ENCODE measurements at regions not wholly inside any gene's neighbourhood (a gene's known extent, or its start where the extent isn't known, plus 50 kb on each side); places are given as distances from the start of the nearest gene placed in this dataset.

GRCh38 chr16:85391769-85392583 is 221.1 kb upstream of the GSE1 start:
- no peaks in the 10 kb centered on the region for H3K79me2 ChIP-seq
- no peak overlapping the region for H3K4me2 ChIP-seq
- H3K9me2 ChIP-seq (replicated peaks; ENCODE audit: insufficient read depth): no peaks in the 10 kb centered on the region
- no peak for DNase-seq (ENCODE audit: low spot score)
- no peaks in the 10 kb centered on the region for H3K36me3 ChIP-seq (replicated peaks; ENCODE audit: insufficient read depth, low read depth)
- WGBS (ENCODE audit: low lambda C conversion rate, missing lambda C conversion rate): 90% methylated on average over 11 of the region's 11 CpGs
- no peak for TF ChIP-seq EZH2phosphoT487 (IDR thresholded peaks at IDR 0.05; ENCODE audit: low read depth, severe bottlenecking, unreplicated experiment)
- TF ChIP-seq EZH2 (IDR thresholded peaks at IDR 0.05; ENCODE audit: borderline replicate concordance): no peak
- TF ChIP-seq CTCF (IDR thresholded peaks at IDR 0.05; ENCODE audit: poor library complexity): no peak
- peaks cover 54% of the 10 kb centered on the region for H3K4me1 ChIP-seq (ENCODE audit: insufficient read depth)
- H3K4me3 ChIP-seq: no peak overlapping the region
- H4K20me1 ChIP-seq (ENCODE audit: insufficient read depth, poor library complexity, severe bottlenecking): no peaks in the 10 kb centered on the region
- no peak overlapping the region for H2AFZ ChIP-seq
- no peaks in the 10 kb centered on the region for H3K9me3 ChIP-seq (ENCODE audit: low read depth)
- H3K27ac ChIP-seq: peak overlapping the region; percentile 71
- no peaks in the 10 kb centered on the region for H3K27me3 ChIP-seq

GRCh38 chr16:85392756-85393673 is 220.1 kb upstream of the GSE1 start:
- Histone ChIP-seq H3K9me2 (replicated peaks; ENCODE audit: insufficient read depth) (no peaks in the 10 kb centered on the region), H3K27ac (no peak overlapping the region), H2AFZ (no peak overlapping the region), H3K79me2 (no peaks in the 10 kb centered on the region), H3K36me3 (replicated peaks; ENCODE audit: insufficient read depth, low read depth) (no peaks in the 10 kb centered on the region), H3K4me3 (no peak overlapping the region), H3K4me1 (ENCODE audit: insufficient read depth) (peaks cover 58% of the 10 kb centered on the region), H4K20me1 (ENCODE audit: insufficient read depth, poor library complexity, severe bottlenecking) (no peaks in the 10 kb centered on the region), H3K9me3 (ENCODE audit: low read depth) (no peaks in the 10 kb centered on the region), H3K27me3 (no peaks in the 10 kb centered on the region), H3K4me2 (no peak overlapping the region)
- no peak for DNase-seq (ENCODE audit: low spot score)
- TF ChIP-seq CTCF (IDR thresholded peaks at IDR 0.05; ENCODE audit: poor library complexity) (no peak), EZH2 (IDR thresholded peaks at IDR 0.05; ENCODE audit: borderline replicate concordance) (no peak), EZH2phosphoT487 (IDR thresholded peaks at IDR 0.05; ENCODE audit: low read depth, severe bottlenecking, unreplicated experiment) (no peak)
- WGBS (ENCODE audit: low lambda C conversion rate, missing lambda C conversion rate): 95% methylated on average over 17 of the region's 17 CpGs

- TF ChIP-seq CTCF (IDR thresholded peaks at IDR 0.05; ENCODE audit: poor library complexity): peak; percentile 86
- TF ChIP-seq EZH2 (IDR thresholded peaks at IDR 0.05; ENCODE audit: borderline replicate concordance): no peak
- Histone ChIP-seq H3K36me3 (replicated peaks; ENCODE audit: insufficient read depth, low read depth) (no peaks in the 10 kb centered on the region), H2AFZ (no peak overlapping the region), H3K4me1 (ENCODE audit: insufficient read depth) (peaks cover 58% of the 10 kb centered on the region), H3K79me2 (no peaks in the 10 kb centered on the region), H4K20me1 (ENCODE audit: insufficient read depth, poor library complexity, severe bottlenecking) (no peaks in the 10 kb centered on the region), H3K4me2 (peak overlapping the region; percentile 68), H3K9me3 (ENCODE audit: low read depth) (no peaks in the 10 kb centered on the region), H3K9me2 (replicated peaks; ENCODE audit: insufficient read depth) (no peaks in the 10 kb centered on the region), H3K27ac (peak overlapping the region; percentile 80), H3K4me3 (no peak overlapping the region), H3K27me3 (no peaks in the 10 kb centered on the region)
- DNase-seq (ENCODE audit: low spot score): peak; percentile 87
- 40% methylated on average over 26 of the region's 34 CpGs for WGBS (ENCODE audit: low lambda C conversion rate, missing lambda C conversion rate)
Observed at GRCh38 chr16:85393674-85394451, 219.3 kb upstream of the GSE1 start.

Data from hepatocyte (in vitro differentiated cells).